GM10248 (cell line): ENCODE measurements at regions not wholly inside any gene's neighbourhood (a gene's known extent, or its start where the extent isn't known, plus 50 kb on each side); places are given as distances from the start of the nearest gene placed in this dataset.

Source experiments
- CTCF ChIA-PET: fragments of 300-600 bp; sonication (Branson Sonifier 250); formaldehyde crosslinking; extraction: SDS; loops from one replicate; lab custom pipeline; 2021; ENCODE audit warnings: antibody characterized with exemption; lab: Yijun Ruan, JAX
- POLR2A ChIA-PET: fragments of 350-650 bp; sonication (Branson Sonifier 250); formaldehyde crosslinking; extraction: SDS; loops from one replicate; lab custom pipeline; 2020; ENCODE audit warnings: antibody characterized with exemption; lab: Yijun Ruan, JAX
- DNase-seq: peaks from one replicate; pipeline ENCODE4 v3.0.0; 2012; ENCODE audit errors: extremely low spot score
- TF ChIP-seq, protein P1 (sequence below): IDR thresholded peaks from 2 replicates; pipeline ENCODE4 v1.5.1; 2012; ENCODE audit warnings: mild to moderate bottlenecking, low read depth; ENCODE audit errors: extremely low read depth, missing control alignments, control extremely low read depth

DNA sequence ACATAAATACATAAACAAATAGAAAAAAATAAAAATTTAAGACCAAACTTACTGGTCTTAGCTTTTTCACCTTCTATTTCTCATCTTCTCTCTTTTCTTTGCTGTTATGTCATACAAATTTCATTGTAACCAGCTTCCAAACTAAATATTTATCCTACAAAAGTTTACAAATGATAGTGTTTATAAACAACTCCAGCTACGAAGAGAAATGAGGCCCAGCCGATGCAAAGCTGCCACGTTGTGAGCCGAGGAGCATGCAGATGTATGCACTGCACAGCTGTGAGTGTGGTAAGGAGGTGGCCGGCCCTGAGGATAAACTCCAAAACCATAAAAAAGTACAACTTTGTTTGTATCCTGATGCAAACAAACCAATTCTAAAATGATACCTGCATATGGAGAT, 642.4 kb upstream of the SGCG start:
- TF ChIP-seq, protein P1, sequence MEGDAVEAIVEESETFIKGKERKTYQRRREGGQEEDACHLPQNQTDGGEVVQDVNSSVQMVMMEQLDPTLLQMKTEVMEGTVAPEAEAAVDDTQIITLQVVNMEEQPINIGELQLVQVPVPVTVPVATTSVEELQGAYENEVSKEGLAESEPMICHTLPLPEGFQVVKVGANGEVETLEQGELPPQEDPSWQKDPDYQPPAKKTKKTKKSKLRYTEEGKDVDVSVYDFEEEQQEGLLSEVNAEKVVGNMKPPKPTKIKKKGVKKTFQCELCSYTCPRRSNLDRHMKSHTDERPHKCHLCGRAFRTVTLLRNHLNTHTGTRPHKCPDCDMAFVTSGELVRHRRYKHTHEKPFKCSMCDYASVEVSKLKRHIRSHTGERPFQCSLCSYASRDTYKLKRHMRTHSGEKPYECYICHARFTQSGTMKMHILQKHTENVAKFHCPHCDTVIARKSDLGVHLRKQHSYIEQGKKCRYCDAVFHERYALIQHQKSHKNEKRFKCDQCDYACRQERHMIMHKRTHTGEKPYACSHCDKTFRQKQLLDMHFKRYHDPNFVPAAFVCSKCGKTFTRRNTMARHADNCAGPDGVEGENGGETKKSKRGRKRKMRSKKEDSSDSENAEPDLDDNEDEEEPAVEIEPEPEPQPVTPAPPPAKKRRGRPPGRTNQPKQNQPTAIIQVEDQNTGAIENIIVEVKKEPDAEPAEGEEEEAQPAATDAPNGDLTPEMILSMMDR, result no peak
- POLR2A ChIA-PET, result no interaction called here
- CTCF ChIA-PET, result no interaction called here
- DNase-seq, result no peak

DNA sequence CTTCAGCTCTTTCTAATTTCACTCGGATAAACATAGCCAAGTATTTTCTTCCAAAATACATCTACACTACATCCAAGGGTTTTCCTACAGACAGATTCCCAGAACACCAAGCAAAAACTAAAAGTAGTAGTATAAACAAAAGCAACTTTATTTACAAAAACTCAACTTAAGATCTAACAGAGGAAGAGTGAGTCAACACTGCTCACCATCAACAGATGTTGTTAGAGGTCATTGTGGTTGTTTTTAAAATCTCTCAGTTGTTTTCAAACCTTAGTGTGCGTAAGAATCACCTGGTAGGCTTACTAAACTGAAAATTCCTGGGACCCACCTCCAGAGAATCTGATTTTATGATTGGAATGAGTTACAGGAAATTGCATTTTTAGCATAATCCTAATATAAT, 631.7 kb upstream of the SGCG start:
- POLR2A ChIA-PET, result no interaction called here
- no peak for DNase-seq
- CTCF ChIA-PET, result no interaction called here
- TF ChIP-seq, protein P1, result no peak

DNA sequence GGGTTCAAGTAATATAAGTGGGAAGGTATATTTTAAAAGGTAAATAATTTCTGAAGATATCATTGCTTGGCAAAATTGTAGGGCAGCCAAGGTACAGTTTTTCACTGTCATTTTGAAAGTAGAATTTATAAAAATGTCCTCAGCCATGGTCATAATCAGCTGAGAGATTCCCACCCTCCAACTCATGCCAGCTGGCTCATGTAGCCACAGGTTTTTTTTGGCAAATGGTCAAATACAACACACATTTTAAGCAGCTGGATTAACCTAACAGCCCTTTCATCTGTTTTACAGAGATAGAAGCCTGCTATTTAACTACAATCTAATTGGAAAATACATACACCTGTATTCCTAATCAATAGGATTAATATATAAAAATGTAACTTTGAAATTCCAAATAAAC, 619.2 kb upstream of the SGCG start:
- CTCF ChIA-PET, result no interaction called here
- POLR2A ChIA-PET, result no interaction called here
- no peak for DNase-seq
- TF ChIP-seq, protein P1, result no peak

DNA sequence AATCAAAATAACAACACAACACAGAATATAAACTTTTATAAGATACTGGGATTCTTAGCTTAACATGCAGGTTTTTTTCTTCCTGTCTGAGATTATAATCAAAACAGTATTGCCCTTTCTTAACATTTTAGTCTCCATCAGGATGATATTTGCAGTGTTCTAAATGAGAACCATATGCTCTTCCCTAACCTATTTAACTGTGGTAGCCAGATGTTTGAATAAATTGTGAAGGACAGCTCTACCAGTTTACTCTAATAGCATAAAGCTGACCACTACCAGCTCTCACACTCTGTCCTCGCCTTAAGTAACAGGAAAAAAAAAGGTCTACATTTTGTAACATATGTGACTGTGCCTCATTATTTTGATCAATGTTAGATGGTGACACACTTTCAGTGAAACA, 618.7 kb upstream of the SGCG start:
- ChIA-PET POLR2A (no interaction called here), CTCF (interaction anchor here (1.4 kb wide), 1 partner anchor 9 kb away, joined by 4 read pairs; no protein-coding TSS in a partner anchor)
- DNase-seq, result no peak
- TF ChIP-seq, protein P1, result no peak

DNA sequence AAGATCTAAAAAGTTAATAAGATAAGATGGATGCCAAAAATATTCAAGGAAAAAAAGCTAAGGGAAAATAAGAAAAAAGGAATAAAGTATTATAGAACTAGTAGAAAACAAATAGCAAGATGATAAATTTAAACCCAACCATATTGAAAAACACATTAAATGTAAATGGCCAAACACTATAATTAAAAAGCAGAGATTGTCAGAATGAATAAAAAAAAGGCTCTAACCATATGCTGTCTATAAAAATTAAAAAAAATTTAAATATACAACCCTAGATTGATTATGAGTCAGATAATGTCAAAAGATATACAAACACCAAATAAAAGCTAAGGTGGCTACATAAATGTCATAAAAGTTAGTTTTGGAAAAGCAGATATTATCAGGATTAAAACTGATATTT, 617.5 kb upstream of the SGCG start:
- POLR2A ChIA-PET, result no interaction called here
- TF ChIP-seq, protein P1, result no peak
- CTCF ChIA-PET, result interaction anchor here (1.4 kb wide), 1 partner anchor 10 kb away, joined by 4 read pairs; no protein-coding TSS in a partner anchor
- DNase-seq, result no peak

DNA sequence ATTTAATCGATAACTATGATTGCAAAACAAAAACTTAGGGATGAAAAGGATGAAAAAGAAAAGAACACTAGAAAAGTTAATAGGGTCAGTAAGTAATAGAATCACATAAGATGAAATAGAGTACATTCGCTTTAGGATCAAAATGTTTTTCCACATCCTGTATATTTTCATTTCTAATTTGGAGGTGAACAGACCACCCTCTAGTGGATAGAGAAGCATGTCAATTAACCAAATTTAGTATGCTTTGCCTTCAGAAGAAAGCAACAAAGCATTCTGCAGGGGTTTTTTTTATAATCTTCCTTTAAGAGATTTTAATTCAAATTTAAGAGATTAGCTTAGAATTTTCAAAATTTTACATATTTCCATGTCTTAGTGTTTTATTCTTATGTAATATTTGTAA, 611.0 kb upstream of the SGCG start:
- DNase-seq, result no peak
- ChIA-PET CTCF (no interaction called here), POLR2A (no interaction called here)
- TF ChIP-seq, protein P1, result no peak

DNA sequence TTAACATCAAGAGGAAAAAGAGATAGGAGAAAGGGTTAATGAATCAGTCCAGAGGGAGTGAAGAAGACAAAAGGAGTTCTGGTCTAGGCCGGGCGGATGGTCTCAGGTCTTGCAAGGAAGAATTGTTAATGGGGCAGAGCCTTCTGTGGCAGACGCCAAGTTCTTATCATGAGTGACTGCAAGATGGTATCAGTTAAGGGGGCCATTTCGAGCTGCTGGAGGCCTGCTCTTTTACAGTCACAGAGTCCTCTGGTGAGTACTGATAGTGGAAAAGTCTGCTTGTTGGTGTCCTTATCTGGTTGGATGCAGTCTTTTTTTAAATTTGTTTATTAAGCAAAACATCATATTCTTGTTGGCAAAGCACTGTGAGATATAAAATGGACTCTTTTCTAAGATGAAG, 590.9 kb upstream of the SGCG start:
- POLR2A ChIA-PET, result no interaction called here
- CTCF ChIA-PET, result no interaction called here
- TF ChIP-seq, protein P1, result no peak
- DNase-seq, result no peak
